ENCODE measurements at regions not wholly inside any gene's neighbourhood (a gene's known extent, or its start where the extent isn't known, plus 50 kb on each side); places are given as distances from the start of the nearest gene placed in this dataset.

DNA sequence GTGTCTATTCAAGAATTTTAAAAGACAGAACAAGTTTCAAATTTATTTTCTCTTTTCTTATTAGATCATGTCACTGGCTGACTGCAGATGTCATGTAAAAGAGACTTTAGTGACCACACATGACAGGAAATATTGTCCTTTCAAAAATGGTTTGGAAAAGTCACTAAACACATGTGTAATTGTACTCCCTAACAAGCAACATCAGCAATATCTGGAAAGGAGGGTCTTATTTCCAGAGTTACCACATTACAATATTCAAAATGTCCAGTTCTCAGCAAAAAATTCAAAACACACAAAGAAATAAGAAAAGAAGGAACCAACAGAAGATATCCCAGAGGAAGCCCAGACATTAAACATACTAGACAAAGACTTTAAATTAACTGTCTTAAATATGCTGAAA is 197.1 kb downstream of the EN1 start:
- ChIA-PET CTCF (ENCODE audit: low intra/inter-chr PET ratio) (no interaction called here), POLR2A (no interaction called here)
- TF ChIP-seq ZNF561 (CRISPR knock-in tag; conservative IDR thresholded peaks at IDR 0.05) (no peak), ZNF316 (IDR thresholded peaks at IDR 0.05) (peak; percentile 34; the same call in 1 of the 2 replicates)
- Histone ChIP-seq H3K9me1 (ENCODE audit: control insufficient read depth, insufficient read depth, low read length) (no peaks in the 10 kb centered on the region), H3K4me1 (replicated peaks in 1 of 2; ENCODE audit: control insufficient read depth in 2 of 2, insufficient read depth in 2 of 2, low read length in 2 of 2) (no peaks in the 10 kb centered on the region), H3K9ac (ENCODE audit: insufficient read depth in 1 of 2, low read depth in 2 of 2, low read length in 2 of 2) (no peak overlapping the region), H2AFZ (ENCODE audit: low read depth, low read length) (no peak overlapping the region), H3K9me3 (replicated peaks; ENCODE audit: control insufficient read depth, insufficient read depth, low read depth, low read length) (no peaks in the 10 kb centered on the region), H4K20me1 (replicated peaks; ENCODE audit: control insufficient read depth, insufficient read depth, low read length) (no peaks in the 10 kb centered on the region), H3K36me3 (ENCODE audit: control insufficient read depth, insufficient read depth, low read length) (no peaks in the 10 kb centered on the region), H3K4me3 (no peak overlapping the region), H3K79me2 (ENCODE audit: control insufficient read depth, insufficient read depth, low read length) (no peaks in the 10 kb centered on the region), H3K27ac (ENCODE audit: extremely low read depth, low read depth, low read length) (no peak overlapping the region), H3K27me3 (ENCODE audit: control insufficient read depth in 2 of 2, insufficient read depth in 2 of 2, low read length in 2 of 2) (no peaks in the 10 kb centered on the region), H3K4me2 (ENCODE audit: insufficient read depth, low read length) (no peak overlapping the region)
- no peak for DNase-seq (ENCODE audit: extremely low read depth in 1 of 4, low spot score in 3 of 4)
- intact Hi-C loops (cut with micrococcal nuclease): no loop called here
- ATAC-seq: no peak
- in situ Hi-C loops (cut with MboI): no loop called here
- no TSS peak for BruUV-seq (replicated peaks)
- no peak for FAIRE-seq

DNA sequence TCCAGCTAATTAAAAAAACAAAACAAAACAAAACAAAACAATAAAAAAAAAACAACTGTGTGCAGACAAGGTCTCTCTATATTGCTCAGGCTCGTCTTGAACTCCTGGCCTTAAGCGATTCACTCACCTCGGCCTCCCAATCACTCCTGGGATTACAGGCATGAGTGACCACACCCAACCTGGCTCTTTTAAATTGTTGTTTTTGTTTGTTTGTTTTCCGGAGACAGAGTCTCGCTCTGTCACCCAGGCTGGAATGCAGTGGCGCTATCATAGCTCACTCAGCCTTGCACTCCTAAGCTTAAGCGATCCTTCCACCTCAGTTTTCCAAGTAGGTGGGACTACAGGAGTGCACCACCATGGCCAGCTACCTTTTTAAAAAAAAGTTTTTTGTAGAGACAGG is 201.6 kb downstream of the EN1 start:
- H3K27me3 ChIP-seq (ENCODE audit: control insufficient read depth in 2 of 2, insufficient read depth in 2 of 2, low read length in 2 of 2): no peaks in the 10 kb centered on the region
- no peaks in the 10 kb centered on the region for H3K79me2 ChIP-seq (ENCODE audit: control insufficient read depth, insufficient read depth, low read length)
- no peaks in the 10 kb centered on the region for H3K9me3 ChIP-seq (replicated peaks; ENCODE audit: control insufficient read depth, insufficient read depth, low read depth, low read length)
- H2AFZ ChIP-seq (ENCODE audit: low read depth, low read length): no peak overlapping the region
- no peak overlapping the region for H3K4me3 ChIP-seq
- no peaks in the 10 kb centered on the region for H3K9me1 ChIP-seq (ENCODE audit: control insufficient read depth, insufficient read depth, low read length)
- H3K4me2 ChIP-seq (ENCODE audit: insufficient read depth, low read length): no peak overlapping the region
- no peak overlapping the region for H3K27ac ChIP-seq (ENCODE audit: extremely low read depth, low read depth, low read length)
- no peaks in the 10 kb centered on the region for H4K20me1 ChIP-seq (replicated peaks; ENCODE audit: control insufficient read depth, insufficient read depth, low read length)
- in situ Hi-C loops (cut with MboI) (loop anchor here (10.0 kb wide), 1 partner anchor 199 kb away; the partner anchor contains the start of gene EN1), intact Hi-C loops (cut with micrococcal nuclease) (no loop called here)
- ChIA-PET CTCF (ENCODE audit: low intra/inter-chr PET ratio) (no interaction called here), POLR2A (no interaction called here)
- H3K9ac ChIP-seq (ENCODE audit: insufficient read depth in 1 of 2, low read depth in 2 of 2, low read length in 2 of 2): no peak overlapping the region
- no peaks in the 10 kb centered on the region for H3K36me3 ChIP-seq (ENCODE audit: control insufficient read depth, insufficient read depth, low read length)
- H3K4me1 ChIP-seq (replicated peaks in 1 of 2; ENCODE audit: control insufficient read depth in 2 of 2, insufficient read depth in 2 of 2, low read length in 2 of 2): no peaks in the 10 kb centered on the region
- ATAC-seq: no peak
- 14% methylated on average over 7 of the region's 7 CpGs for WGBS (ENCODE audit: insufficient coverage, low coverage, missing lambda C conversion rate)
- DNase-seq (ENCODE audit: extremely low read depth in 1 of 4, low spot score in 3 of 4): no peak
- no TSS peak for BruUV-seq (replicated peaks)
- no peak for FAIRE-seq
- TF ChIP-seq, protein P1, sequence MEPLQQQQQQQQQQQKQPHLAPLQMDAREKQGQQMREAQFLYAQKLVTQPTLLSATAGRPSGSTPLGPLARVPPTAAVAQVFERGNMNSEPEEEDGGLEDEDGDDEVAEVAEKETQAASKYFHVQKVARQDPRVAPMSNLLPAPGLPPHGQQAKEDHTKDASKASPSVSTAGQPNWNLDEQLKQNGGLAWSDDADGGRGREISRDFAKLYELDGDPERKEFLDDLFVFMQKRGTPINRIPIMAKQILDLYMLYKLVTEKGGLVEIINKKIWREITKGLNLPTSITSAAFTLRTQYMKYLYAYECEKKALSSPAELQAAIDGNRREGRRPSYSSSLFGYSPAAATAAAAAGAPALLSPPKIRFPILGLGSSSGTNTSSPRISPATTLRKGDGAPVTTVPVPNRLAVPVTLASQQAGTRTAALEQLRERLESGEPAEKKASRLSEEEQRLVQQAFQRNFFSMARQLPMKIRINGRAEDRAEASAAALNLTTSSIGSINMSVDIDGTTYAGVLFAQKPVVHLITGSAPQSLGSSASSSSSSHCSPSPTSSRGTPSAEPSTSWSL (CRISPR knock-in tag; IDR thresholded peaks at IDR 0.05; ENCODE audit: borderline replicate concordance): no peak
- no peak for TF ChIP-seq SRSF9 (IDR thresholded peaks at IDR 0.05; ENCODE audit: borderline replicate concordance, low read depth, low read length)

All from K562 (cell line).